OCI-LY7 (cell line): ENCODE measurements at regions not wholly inside any gene's neighbourhood (a gene's known extent, or its start where the extent isn't known, plus 50 kb on each side); places are given as distances from the start of the nearest gene placed in this dataset.
A peak's percentile ranks its signal among the peaks of the same experiment; 100 is the strongest.

Experiments
- BruUV-seq: library from RNA; stranded (reverse); fragments of 400-500 nt; replicated peaks from 2 replicates; lab custom pipeline; 2021; lab: Mats Ljungman, UMichigan
- CTCF ChIA-PET: fragments of 300-600 bp; sonication (Branson Sonifier 250); formaldehyde crosslinking; loops from one replicate; lab custom pipeline; 2022; ENCODE audit warnings: antibody characterized with exemption; ENCODE audit not compliant: unreplicated experiment; lab: Charles Lee
- POLR2A ChIA-PET: fragments of 300-600 bp; sonication (Branson Sonifier 250); formaldehyde crosslinking; loops from one replicate; lab custom pipeline; 2022; ENCODE audit warnings: antibody characterized with exemption; lab: Charles Lee
- DNase-seq: peaks from one replicate; pipeline ENCODE4 v3.0.0-alpha.2; 2015; ENCODE audit warnings: low spot score
- H2AFZ ChIP-seq: fragments of 200-600 bp; sonication (generic), shearing (Covaris generic); 2 replicates; pipeline ENCODE4 v1.6.1; 2014; ENCODE audit warnings: mild to moderate bottlenecking, antibody characterized with exemption, low read length, moderate library complexity
- H3K27ac ChIP-seq: fragments of 200-600 bp; sonication (generic); 2 replicates; pipeline ENCODE4 v1.5.1; 2014; ENCODE audit warnings: mixed run types, low read depth, mild to moderate bottlenecking, moderate library complexity, low read length, inconsistent platforms; ENCODE audit not compliant: poor library complexity, severe bottlenecking
- H3K36me3 ChIP-seq: fragments of 200-600 bp; sonication (generic); 2 replicates; pipeline ENCODE4 v1.6.1; 2014; ENCODE audit warnings: mild to moderate bottlenecking, antibody characterized with exemption, low read length, moderate library complexity, mixed read lengths; ENCODE audit not compliant: insufficient read depth
- H3K4me1 ChIP-seq: fragments of 200-600 bp; sonication (generic); 2 replicates; pipeline ENCODE4 v1.5.1; 2014; ENCODE audit warnings: mild to moderate bottlenecking, low read length; ENCODE audit not compliant: insufficient read depth, poor library complexity, severe bottlenecking
- H3K4me2 ChIP-seq: fragments of 200-600 bp; sonication (generic); 2 replicates; pipeline ENCODE4 v1.6.1; 2014; ENCODE audit warnings: mild to moderate bottlenecking, low read length
- H3K4me3 ChIP-seq: fragments of 200-600 bp; sonication (generic); 2 replicates; pipeline ENCODE4 v1.5.1; 2014; ENCODE audit warnings: mild to moderate bottlenecking, low read depth, low read length; ENCODE audit not compliant: poor library complexity, severe bottlenecking
- H3K79me2 ChIP-seq: fragments of 200-600 bp; sonication (generic); 2 replicates; pipeline ENCODE4 v1.6.1; 2016; ENCODE audit warnings: low read depth, mild to moderate bottlenecking, low read length, moderate library complexity, mixed read lengths; ENCODE audit not compliant: insufficient read depth
- H3K9me2 ChIP-seq: fragments of 200-600 bp; sonication (generic); 2 replicates; pipeline ENCODE4 v1.6.1; 2016; ENCODE audit warnings: mild to moderate bottlenecking, low read length, mixed read lengths; ENCODE audit not compliant: insufficient read depth
- H3K9me3 ChIP-seq: fragments of 200-600 bp; sonication (generic); 2 replicates; pipeline ENCODE4 v1.6.1; 2014; ENCODE audit warnings: mild to moderate bottlenecking, mixed run types, low read length, mixed read lengths
- H4K20me1 ChIP-seq: fragments of 200-600 bp; sonication (generic); 2 replicates; pipeline ENCODE4 v1.6.1; 2014; ENCODE audit warnings: mild to moderate bottlenecking, antibody characterized with exemption, low read length, moderate library complexity, mixed read lengths; ENCODE audit not compliant: insufficient read depth
- CTCF ChIP-seq: fragments of 200-600 bp; sonication (generic); conservative IDR thresholded peaks from 2 replicates; pipeline ENCODE4 v1.5.1; 2014; ENCODE audit warnings: mild to moderate bottlenecking, antibody characterized with exemption, low read length, moderate library complexity, mixed read lengths
- EZH2phosphoT487 ChIP-seq: fragments of 200-600 bp; sonication (generic); IDR thresholded peaks from 2 replicates; pipeline ENCODE4 v1.6.1; 2018; ENCODE audit warnings: low read depth, borderline replicate concordance, mild to moderate bottlenecking, mixed run types, antibody characterized with exemption, low read length, moderate library complexity, mixed read lengths
- intact Hi-C: fragments of 100-400 bp; cut with micrococcal nuclease; formaldehyde crosslinking; loops from one replicate; pipeline ENCODE4 v1.10.0; 2022; ENCODE audit not compliant: unreplicated experiment

DNA sequence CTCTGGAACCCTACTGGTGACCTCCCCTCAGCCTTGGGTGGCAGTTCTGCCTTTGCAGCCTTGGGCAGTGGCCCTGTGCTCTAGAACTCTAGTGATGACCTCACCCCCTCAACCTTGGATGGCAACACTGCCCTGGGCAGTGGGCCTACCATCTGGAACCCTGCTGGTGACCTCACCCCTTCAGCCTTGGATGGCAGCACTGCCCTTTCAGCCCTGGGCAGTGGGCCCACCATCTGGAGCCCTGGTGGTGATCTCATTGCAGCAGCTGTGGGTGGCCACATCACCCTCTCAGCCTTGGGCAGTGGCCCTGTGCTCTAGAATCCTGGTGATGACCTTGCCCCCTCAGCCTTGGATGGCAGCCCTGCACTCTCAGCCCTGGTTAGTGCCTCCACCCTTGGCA lies 129.3 kb downstream of the RBMX2 start:
- no TSS peak for BruUV-seq
- intact Hi-C loops = no loop called here

DNA sequence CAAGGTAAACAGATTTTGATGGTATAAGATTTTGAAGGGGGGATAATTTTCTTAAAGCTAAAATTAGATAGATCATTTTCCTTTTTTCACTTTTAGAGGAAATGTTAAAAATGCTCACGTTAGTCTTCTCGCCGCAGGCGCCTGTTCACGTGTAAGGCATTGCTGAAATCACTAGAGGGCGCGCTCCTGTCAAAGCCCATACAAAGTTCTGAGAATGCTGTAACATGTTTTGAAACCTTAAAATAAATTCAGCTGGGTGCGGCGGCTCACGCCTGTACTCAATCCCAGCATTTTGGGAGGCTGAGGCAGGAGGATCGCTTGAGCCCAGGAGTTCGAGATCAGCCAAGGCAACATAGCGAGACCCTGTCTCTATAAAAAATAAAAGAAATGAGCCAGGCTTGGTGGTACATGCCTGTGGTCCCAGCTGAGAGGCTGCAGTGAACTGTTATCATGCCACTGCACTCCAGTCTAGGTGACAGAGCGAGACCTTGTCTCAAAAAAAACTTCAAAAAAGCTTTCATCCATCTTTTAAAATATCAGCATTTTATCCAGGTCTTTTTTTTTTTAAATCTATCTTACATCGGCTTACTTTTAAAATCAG lies 138.0 kb downstream of the RBMX2 start:
- no peaks in the 10 kb centered on the region for H3K4me1 ChIP-seq
- no peaks in the 10 kb centered on the region for H3K9me3 ChIP-seq
- peak; percentile 50 for DNase-seq
- BruUV-seq = no TSS peak
- ChIA-PET CTCF (interaction anchor here (0.5 kb wide), 1 partner anchor 1505 kb away, joined by 3 read pairs; no protein-coding TSS in a partner anchor), POLR2A (interaction anchor here (0.7 kb wide), 1 partner anchor 199 kb away, joined by 3 read pairs; no protein-coding TSS in a partner anchor)
- 0 out of 2 replicates have a peak overlapping the region, but pooled peaks have one; percentile 34 for H3K4me2 ChIP-seq
- H4K20me1 ChIP-seq = no peaks in the 10 kb centered on the region
- H3K9me2 ChIP-seq = no peaks in the 10 kb centered on the region
- H3K36me3 ChIP-seq = no peaks in the 10 kb centered on the region
- H3K4me3 ChIP-seq = no peak overlapping the region
- no peaks in the 10 kb centered on the region for H3K79me2 ChIP-seq
- 0 out of 2 replicates have a peak overlapping the region, but pooled peaks have one; percentile 9 for H2AFZ ChIP-seq
- intact Hi-C loops = loop anchor here (1.0 to 2.0 kb wide), 2 partner anchors 210 to 377 kb away; no protein-coding TSS in a partner anchor
- H3K27ac ChIP-seq = no peak overlapping the region
- TF ChIP-seq EZH2phosphoT487 (no peak), CTCF (peak; percentile 82)

More for the DNA sequence above, 129.3 kb downstream of the RBMX2 start:
- TF ChIP-seq CTCF (no peak), EZH2phosphoT487 (no peak)
- Histone ChIP-seq H3K79me2 (no peaks in the 10 kb centered on the region), H4K20me1 (no peaks in the 10 kb centered on the region), H3K4me3 (no peak overlapping the region), H3K27ac (no peak overlapping the region), H3K4me1 (no peaks in the 10 kb centered on the region), H3K9me2 (no peaks in the 10 kb centered on the region), H3K9me3 (no peaks in the 10 kb centered on the region), H3K36me3 (no peaks in the 10 kb centered on the region), H2AFZ (no peak overlapping the region), H3K4me2 (no peak overlapping the region)
- no peak for DNase-seq
- POLR2A ChIA-PET = no interaction called here
- CTCF ChIA-PET = no interaction called here
